ENCODE measurements at regions not wholly inside any gene's neighbourhood (a gene's known extent, or its start where the extent isn't known, plus 50 kb on each side); places are given as distances from the start of the nearest gene placed in this dataset.

- Histone ChIP-seq H3K27ac (no peak overlapping the region), H3K4me1 (peaks cover 4 to 45% of the 10 kb centered on the region in 2 donors), H3K4me3 (no peak overlapping the region), H3K9me3 (no peaks in the 10 kb centered on the region), H3K27me3 (no peaks in the 10 kb centered on the region), H3K36me3 (no peaks in the 10 kb centered on the region)
- intact Hi-C loops (cut with DNase I) = no loop called here
- no peak for TF ChIP-seq CTCF (IDR thresholded peaks at IDR 0.05)
- ATAC-seq = no peak
- DNase-seq = no peak
These were observed 73.2 kb upstream of the ZCCHC2 start for GRCh38 chr18:62449490-62450104.

- DNase-seq (no peak), ATAC-seq (no peak)
- Histone ChIP-seq H3K27me3 (no peaks in the 10 kb centered on the region), H3K27ac (peak overlapping the region in 1 of 2 donors; percentile 80), H3K9me3 (no peaks in the 10 kb centered on the region), H3K4me1 (peaks cover 4 to 45% of the 10 kb centered on the region in 2 donors), H3K4me3 (no peak overlapping the region), H3K36me3 (no peaks in the 10 kb centered on the region)
- no peak for TF ChIP-seq CTCF (IDR thresholded peaks at IDR 0.05)
- intact Hi-C loops (cut with DNase I) = no loop called here
These were observed 72.7 kb upstream of the ZCCHC2 start for GRCh38 chr18:62450175-62450545.

GRCh38 chr18:62450546-62451410 lies 72.0 kb upstream of the ZCCHC2 start:
- H3K27me3 ChIP-seq = no peaks in the 10 kb centered on the region
- peak overlapping the region; percentile 26 to 80 for H3K27ac ChIP-seq
- H3K4me1 ChIP-seq = peaks cover 4 to 45% of the 10 kb centered on the region in 2 donors
- DNase-seq (peak in 3 of 4 donors; percentile 22 to 85 (median 75)), ATAC-seq (peak; percentile 87)
- no peak for TF ChIP-seq CTCF (IDR thresholded peaks at IDR 0.05)
- intact Hi-C loops (cut with DNase I) = no loop called here
- no peaks in the 10 kb centered on the region for H3K9me3 ChIP-seq
- no peak overlapping the region for H3K4me3 ChIP-seq
- H3K36me3 ChIP-seq = no peaks in the 10 kb centered on the region

- no peak for TF ChIP-seq CTCF (IDR thresholded peaks at IDR 0.05)
- ATAC-seq (peak; percentile 23), DNase-seq (no peak)
- Histone ChIP-seq H3K4me1 (peaks cover 4 to 45% of the 10 kb centered on the region in 2 donors), H3K27ac (peak overlapping the region in 1 of 2 donors; percentile 80), H3K36me3 (no peaks in the 10 kb centered on the region), H3K4me3 (no peak overlapping the region), H3K9me3 (no peaks in the 10 kb centered on the region), H3K27me3 (no peaks in the 10 kb centered on the region)
- intact Hi-C loops (cut with DNase I) = no loop called here
These were observed 70.5 kb upstream of the ZCCHC2 start for GRCh38 chr18:62452280-62452831.

GRCh38 chr18:62453864-62454263 lies 69.0 kb upstream of the ZCCHC2 start:
- DNase-seq (no peak), ATAC-seq (no peak)
- intact Hi-C loops (cut with DNase I) = no loop called here
- TF ChIP-seq CTCF (IDR thresholded peaks at IDR 0.05) = no peak
- peaks cover 4 to 45% of the 10 kb centered on the region in 2 donors for H3K4me1 ChIP-seq
- H3K27me3 ChIP-seq = no peaks in the 10 kb centered on the region
- H3K4me3 ChIP-seq = no peak overlapping the region
- no peaks in the 10 kb centered on the region for H3K36me3 ChIP-seq
- no peaks in the 10 kb centered on the region for H3K9me3 ChIP-seq
- H3K27ac ChIP-seq = peak overlapping the region in 1 of 2 donors; percentile 53
